H1 (cell line): ENCODE measurements at regions not wholly inside any gene's neighbourhood (a gene's known extent, or its start where the extent isn't known, plus 50 kb on each side); places are given as distances from the start of the nearest gene placed in this dataset.

Experiments used
- CBX8 ChIP-seq: fragments of 300-800, 300-1000 bp; sonication (generic); IDR thresholded peaks from 2 replicates; pipeline ENCODE4 v1.7.1; 2016; ENCODE audit warnings: low read depth, low read length, borderline replicate concordance
- CHD7 ChIP-seq: fragments of 300-600 bp; sonication (generic); IDR thresholded peaks from 2 replicates; pipeline ENCODE4 v1.7.1; 2012; ENCODE audit warnings: low read length, moderate library complexity, mild to moderate bottlenecking, inconsistent platforms; ENCODE audit not compliant: insufficient replicate concordance
- GTF2F1 ChIP-seq: IDR thresholded peaks from 2 replicates; pipeline ENCODE4 v1.6.1; 2012; ENCODE audit warnings: low read depth, low read length, improper control_type of control experiment, borderline replicate concordance
- HDAC6 ChIP-seq: IDR thresholded peaks from one replicate; pipeline ENCODE4 v1.7.1; 2012; ENCODE audit warnings: low read depth, mild to moderate bottlenecking, inconsistent platforms, low read length, moderate library complexity
- JUN ChIP-seq: IDR thresholded peaks from 2 replicates; pipeline ENCODE4 v1.6.1; 2011; ENCODE audit warnings: low read depth, mild to moderate bottlenecking, improper control_type of control experiment, low read length
- KDM1A ChIP-seq: fragments of 200-600, 300-600 bp; sonication (generic); IDR thresholded peaks from 2 replicates; pipeline ENCODE4 v1.7.1; 2016; ENCODE audit warnings: mild to moderate bottlenecking, low read length, borderline replicate concordance
- NRF1 ChIP-seq: IDR thresholded peaks from 2 replicates; pipeline ENCODE4 v1.6.1; 2011; ENCODE audit warnings: mild to moderate bottlenecking, low read depth, low read length, improper control_type of control experiment
- PHF8 ChIP-seq: fragments of 200-600 bp; sonication (generic); conservative IDR thresholded peaks from 2 replicates; pipeline ENCODE4 v1.7.1; 2012; ENCODE audit warnings: low read depth, mild to moderate bottlenecking, inconsistent platforms, low read length, moderate library complexity
- RBBP5 ChIP-seq: IDR thresholded peaks from 2 replicates; pipeline ENCODE4 v1.7.1; 2012; ENCODE audit warnings: low read depth, mild to moderate bottlenecking, inconsistent platforms, low read length, moderate library complexity, borderline replicate concordance
- RXRA ChIP-seq: IDR thresholded peaks from 2 replicates; pipeline ENCODE4 v1.6.1; 2011; ENCODE audit warnings: low read depth, mild to moderate bottlenecking, low read length, moderate library complexity; ENCODE audit not compliant: insufficient read depth
- SUZ12 ChIP-seq: fragments of 200-600 bp; sonication (generic); IDR thresholded peaks from 2 replicates; pipeline ENCODE4 v1.6.1; 2012; ENCODE audit warnings: mild to moderate bottlenecking, inconsistent platforms, low read length, moderate library complexity, mixed read lengths

- no peak for TF ChIP-seq SUZ12
- no peak for TF ChIP-seq PHF8
- no peak for TF ChIP-seq GTF2F1
- TF ChIP-seq RBBP5 = no peak
- no peak for TF ChIP-seq CBX8
- TF ChIP-seq HDAC6 = no peak
- no peak for TF ChIP-seq KDM1A
- TF ChIP-seq RXRA = no peak
- TF ChIP-seq NRF1 = no peak
- no peak for TF ChIP-seq JUN
- no peak for TF ChIP-seq CHD7
Observed at GRCh38 chr12:97321621-97322020, 141.0 kb upstream of the RMST start (continued).
